Colonic mucosa (tissue), 4 donors: ENCODE measurements at regions not wholly inside any gene's neighbourhood (a gene's known extent, or its start where the extent isn't known, plus 50 kb on each side); places are given as distances from the start of the nearest gene placed in this dataset.

Experiments used
- DNase-seq: peaks from one replicate; pipeline ENCODE4 v3.0.0-alpha.2; 2020
- H3K27ac ChIP-seq: fragments of 200-600 bp; one replicate; pipeline ENCODE4 v1.8.0; 2021
- H3K27me3 ChIP-seq: fragments of 200-600 bp; one replicate; pipeline ENCODE4 v1.8.0; 2021
- H3K36me3 ChIP-seq: fragments of 200-600 bp; one replicate; pipeline ENCODE4 v1.8.0; 2021
- H3K4me1 ChIP-seq: fragments of 200-600 bp; one replicate; pipeline ENCODE4 v1.8.0; 2021; ENCODE audit warnings: mild to moderate bottlenecking
- H3K4me3 ChIP-seq: fragments of 200-600 bp; one replicate; pipeline ENCODE4 v1.8.0; 2021
- H3K9ac ChIP-seq, 2 donors: one replicate each; pipeline ENCODE4 v1.7.0; 2013; ENCODE audit warnings: control low read depth in 2 of 2, low read depth in 2 of 2, low read length in 2 of 2
- H3K9me3 ChIP-seq: fragments of 200-600 bp; one replicate; pipeline ENCODE4 v1.8.0; 2021
- CTCF ChIP-seq: fragments of 200-600 bp; IDR thresholded peaks from one replicate; pipeline ENCODE4 v1.8.0; 2022; ENCODE audit warnings: antibody characterized with exemption, mild to moderate bottlenecking
- intact Hi-C: fragments of 100-400 bp; cut with DNase I; formaldehyde crosslinking; loops from one replicate; pipeline ENCODE4 v1.14.1; 2022
- donor health status: healthy.
- donor health status: DM: no; HTN: no; CAD: no.
- donor health status: DM: no; HTN: no; CAD: no.

GRCh38 chr6:163954088-163954775 lies 539.7 kb downstream of the QKI start:
- DNase-seq = no peak
- Histone ChIP-seq H3K9me3 (no peaks in the 10 kb centered on the region), H3K36me3 (no peaks in the 10 kb centered on the region), H3K4me3 (no peak overlapping the region), H3K9ac (no peak overlapping the region), H3K27me3 (no peaks in the 10 kb centered on the region), H3K27ac (no peak overlapping the region), H3K4me1 (no peaks in the 10 kb centered on the region)
- TF ChIP-seq CTCF = no peak
- intact Hi-C loops = loop anchor here (10.0 kb wide), 1 partner anchor 779 kb away; no protein-coding TSS in a partner anchor

GRCh38 chr6:163952005-163952404 lies 537.5 kb downstream of the QKI start:
- H3K9ac ChIP-seq = no peak overlapping the region

GRCh38 chr6:163951326-163951725 lies 536.8 kb downstream of the QKI start:
- Histone ChIP-seq H3K27ac (no peak overlapping the region), H3K4me3 (no peak overlapping the region), H3K27me3 (no peaks in the 10 kb centered on the region), H3K4me1 (no peaks in the 10 kb centered on the region), H3K9ac (no peak overlapping the region), H3K9me3 (no peaks in the 10 kb centered on the region), H3K36me3 (no peaks in the 10 kb centered on the region)
- no peak for TF ChIP-seq CTCF
- intact Hi-C loops = loop anchor here (10.0 kb wide), 1 partner anchor 777 kb away; no protein-coding TSS in a partner anchor
- DNase-seq = no peak

More at GRCh38 chr6:163952005-163952404, 537.5 kb downstream of the QKI start:
- Histone ChIP-seq H3K4me1 (no peaks in the 10 kb centered on the region), H3K27ac (no peak overlapping the region), H3K36me3 (no peaks in the 10 kb centered on the region), H3K27me3 (no peaks in the 10 kb centered on the region), H3K4me3 (no peak overlapping the region), H3K9me3 (no peaks in the 10 kb centered on the region)
- no peak for DNase-seq
- no peak for TF ChIP-seq CTCF
- intact Hi-C loops = loop anchor here (10.0 kb wide), 1 partner anchor 777 kb away; no protein-coding TSS in a partner anchor

DNA sequence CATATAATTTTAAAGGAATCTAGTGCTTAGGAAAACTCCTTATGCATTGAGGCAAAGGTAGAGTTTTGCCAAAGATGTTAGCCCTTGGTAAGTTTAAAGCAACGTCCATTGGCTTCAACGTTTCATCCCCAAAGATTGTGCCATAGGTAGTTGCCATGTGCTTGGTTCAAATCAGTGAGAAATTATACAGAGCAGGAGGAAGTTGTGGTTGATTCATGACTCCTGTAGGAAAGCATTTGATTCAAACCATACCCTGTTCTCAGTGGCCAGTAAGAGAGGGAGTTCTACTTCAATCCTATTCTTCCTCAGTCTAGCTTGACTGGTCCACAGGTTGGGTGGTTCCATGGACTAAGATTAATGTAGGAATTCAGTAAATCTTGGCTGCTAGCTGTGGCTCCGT lies 535.6 kb downstream of the QKI start:
- Histone ChIP-seq H3K9ac (no peak overlapping the region), H3K4me1 (no peaks in the 10 kb centered on the region), H3K27ac (no peak overlapping the region), H3K27me3 (no peaks in the 10 kb centered on the region), H3K4me3 (no peak overlapping the region), H3K36me3 (no peaks in the 10 kb centered on the region), H3K9me3 (no peaks in the 10 kb centered on the region)
- DNase-seq = no peak
- TF ChIP-seq CTCF = no peak
- intact Hi-C loops = loop anchor here (10.0 kb wide), 1 partner anchor 775 kb away; no protein-coding TSS in a partner anchor

- no peaks in the 10 kb centered on the region for H3K9me3 ChIP-seq
- TF ChIP-seq CTCF = no peak
- no peak overlapping the region for H3K27ac ChIP-seq
- no peak for DNase-seq
- H3K36me3 ChIP-seq = no peaks in the 10 kb centered on the region
- H3K4me3 ChIP-seq = no peak overlapping the region
- no peaks in the 10 kb centered on the region for H3K27me3 ChIP-seq
- H3K9ac ChIP-seq = no peak overlapping the region
- intact Hi-C loops = no loop called here
- H3K4me1 ChIP-seq = no peaks in the 10 kb centered on the region
Observed at GRCh38 chr6:163949431-163949830, 534.9 kb downstream of the QKI start.
